GM12878 (cell line): ENCODE measurements at regions not wholly inside any gene's neighbourhood (a gene's known extent, or its start where the extent isn't known, plus 50 kb on each side); places are given as distances from the start of the nearest gene placed in this dataset.

Experiments used
- ATAC-seq: fragments of 200-7000 bp; cut with Tn5 transposase; 3 replicates; pipeline ENCODE4 v1.9.1; 2020; ENCODE audit warnings: mild to moderate bottlenecking, moderate library complexity
- BruUV-seq: library from RNA; stranded (reverse); fragments of 400-500 nt; replicated peaks from 2 replicates; lab custom pipeline; 2021; lab: Mats Ljungman, UMichigan
- CTCF ChIA-PET: fragments of 300-600 bp; sonication (Branson Sonifier 250); formaldehyde crosslinking; extraction: SDS; loops from one replicate; lab custom pipeline; 2021; ENCODE audit warnings: inconsistent platforms; lab: Yijun Ruan, JAX
- POLR2A ChIA-PET: fragments of 350-600 bp; formaldehyde crosslinking; extraction: SDS; loops from one replicate; lab custom pipeline; 2021; ENCODE audit warnings: inconsistent platforms; lab: Charles Lee
- RAD21 ChIA-PET: fragments of 300-600 bp; sonication (Branson Sonifier 250); formaldehyde crosslinking; loops from one replicate; lab custom pipeline; 2023; ENCODE audit warnings: antibody characterized with exemption; ENCODE audit not compliant: unreplicated experiment; lab: Charles Lee
- SMC1A ChIA-PET: fragments of 300-600 bp; sonication (Branson Sonifier 250); formaldehyde crosslinking; loops from one replicate; lab custom pipeline; 2023; ENCODE audit not compliant: unreplicated experiment, uncharacterized antibody; lab: Charles Lee
- DNase-seq: peaks from one replicate; pipeline ENCODE4 v3.0.0-alpha.2; 2011; ENCODE audit warnings: low read depth, low spot score
- FAIRE-seq: peaks from 3 replicates; lab custom pipeline; 2011; peaks lifted over from hg19 to GRCh38; lab: Jason Lieb, UNC
- H2AFZ ChIP-seq: 2 replicates; pipeline ENCODE4 v1.6.0; 2011; ENCODE audit warnings: low read depth, low read length, control low read depth; ENCODE audit not compliant: control insufficient read depth
- H3K27ac ChIP-seq: 2 replicates; pipeline ENCODE4 v1.5.1; 2011; ENCODE audit warnings: control low read depth; ENCODE audit not compliant: control insufficient read depth, insufficient read depth
- H3K27me3 ChIP-seq, 2 experiments: replicated peaks in 1 of 2; 2 replicates each; pipeline versions ENCODE4 v1.6.0 to v1.6.1; 2011; ENCODE audit warnings: low read length in 1 of 2; ENCODE audit not compliant: control insufficient read depth in 2 of 2, insufficient read depth in 2 of 2
- H3K36me3 ChIP-seq, 2 experiments: 2 replicates each; pipeline ENCODE4 v1.5.1; 2011; ENCODE audit warnings: low read length in 1 of 2; ENCODE audit not compliant: control insufficient read depth in 2 of 2, insufficient read depth in 2 of 2
- H3K4me1 ChIP-seq: 2 replicates; pipeline ENCODE4 v1.6.1; 2011; ENCODE audit warnings: mild to moderate bottlenecking, low read length, moderate library complexity, mixed read lengths; ENCODE audit not compliant: control insufficient read depth, insufficient read depth
- H3K4me2 ChIP-seq: 2 replicates; pipeline ENCODE4 v1.6.0; 2011; ENCODE audit warnings: control low read depth; ENCODE audit not compliant: control insufficient read depth, insufficient read depth
- H3K4me3 ChIP-seq: fragments of 200-600 bp; sonication (generic); 2 replicates; pipeline ENCODE4 v1.5.1; 2016
- H3K79me2 ChIP-seq: 2 replicates; pipeline ENCODE4 v1.6.0; 2011; ENCODE audit warnings: low read length; ENCODE audit not compliant: control insufficient read depth, insufficient read depth
- H3K9ac ChIP-seq: 2 replicates; pipeline ENCODE4 v1.8.0; 2011; ENCODE audit warnings: low read length, control low read depth, mixed read lengths; ENCODE audit not compliant: control insufficient read depth, insufficient read depth
- H3K9me3 ChIP-seq: replicated peaks from 3 replicates; pipeline ENCODE4 v1.5.1; 2011; ENCODE audit warnings: mild to moderate bottlenecking, low read length; ENCODE audit not compliant: control insufficient read depth, insufficient read depth
- H4K20me1 ChIP-seq: 2 replicates; pipeline ENCODE4 v1.6.0; 2011; ENCODE audit not compliant: control insufficient read depth, insufficient read depth
- CBFB ChIP-seq: IDR thresholded peaks from 2 replicates; pipeline ENCODE4 v1.6.1; 2016; ENCODE audit warnings: antibody characterized with exemption, low read depth
- FOXK2 ChIP-seq: fragments of 450-650 bp; IDR thresholded peaks from 2 replicates; pipeline ENCODE4 v1.6.1; 2017; ENCODE audit warnings: mild to moderate bottlenecking, moderate library complexity
- MLLT1 ChIP-seq: fragments of 450-650 bp; IDR thresholded peaks from 2 replicates; pipeline ENCODE4 v1.6.1; 2016; ENCODE audit warnings: mild to moderate bottlenecking
- NR2C1 ChIP-seq: fragments of 450-650 bp; IDR thresholded peaks from 2 replicates; pipeline ENCODE4 v1.6.1; 2017; ENCODE audit warnings: antibody characterized with exemption, mild to moderate bottlenecking, moderate library complexity
- WGBS: methylation state at CpG from one replicate; pipeline ENCODE4 v1.1.6; 2016; ENCODE audit warnings: low lambda C conversion rate; ENCODE audit not compliant: insufficient replicate concordance, insufficient coverage; ENCODE audit errors: missing lambda C conversion rate; 5-methylcytosine and 5-hydroxymethylcytosine counted together
- in situ Hi-C: fragments of 300-500 bp; cut with MboI; formaldehyde crosslinking; loops from 9 replicates; pipeline ENCODE4 v1.14.3; 2018; ENCODE audit warnings: mixed read lengths
- intact Hi-C: fragments of 100-400 bp; cut with micrococcal nuclease; formaldehyde crosslinking; loops from one replicate; pipeline ENCODE4 v1.14.2; 2022; ENCODE audit not compliant: unreplicated experiment

GRCh38 chr7:125347269-125347668 lies 417.6 kb upstream of the POT1 start:
- CTCF ChIA-PET: no interaction called here
- Histone ChIP-seq H3K27me3 (no peaks in the 10 kb centered on the region), H3K4me2 (no peak overlapping the region), H2AFZ (no peak overlapping the region), H4K20me1 (no peaks in the 10 kb centered on the region), H3K36me3 (no peaks in the 10 kb centered on the region), H3K79me2 (no peaks in the 10 kb centered on the region), H3K4me3 (no peak overlapping the region), H3K4me1 (no peaks in the 10 kb centered on the region), H3K9me3 (no peaks in the 10 kb centered on the region), H3K27ac (no peak overlapping the region), H3K9ac (no peak overlapping the region)
- RAD21 ChIA-PET: no interaction called here
- intact Hi-C loops (no loop called here), in situ Hi-C loops (no loop called here)
- ATAC-seq (no peak), DNase-seq (no peak), FAIRE-seq (no peak)
- SMC1A ChIA-PET: no interaction called here
- 49% methylated on average over 6 of the region's 6 CpGs for WGBS
- TF ChIP-seq MLLT1: no peak
- TF ChIP-seq CBFB: no peak
- TF ChIP-seq FOXK2: no peak
- BruUV-seq: no TSS peak
- POLR2A ChIA-PET: no interaction called here

- RAD21 ChIA-PET: no interaction called here
- Histone ChIP-seq H2AFZ (no peak overlapping the region), H3K36me3 (no peaks in the 10 kb centered on the region), H3K27me3 (no peaks in the 10 kb centered on the region), H3K4me2 (no peak overlapping the region), H3K9ac (no peak overlapping the region), H3K4me1 (no peaks in the 10 kb centered on the region), H4K20me1 (no peaks in the 10 kb centered on the region), H3K9me3 (no peaks in the 10 kb centered on the region), H3K4me3 (no peak overlapping the region), H3K27ac (no peak overlapping the region), H3K79me2 (no peaks in the 10 kb centered on the region)
- FAIRE-seq: no peak
- POLR2A ChIA-PET: no interaction called here
- BruUV-seq: no TSS peak
- in situ Hi-C loops: no loop called here
- TF ChIP-seq NR2C1: no peak
- WGBS: 21% methylated on average over 4 of the region's 4 CpGs
- intact Hi-C loops: no loop called here
- CTCF ChIA-PET: no interaction called here
- SMC1A ChIA-PET: no interaction called here
- ATAC-seq: no peak; the same call in 2 of the 3 replicates
- no peak for DNase-seq
Observed at GRCh38 chr7:125338110-125338509, 408.5 kb upstream of the POT1 start.
